Endothelial cell of umbilical vein (primary cell): ENCODE measurements at regions not wholly inside any gene's neighbourhood (a gene's known extent, or its start where the extent isn't known, plus 50 kb on each side); places are given as distances from the start of the nearest gene placed in this dataset.

Experiments used
- CTCF ChIP-seq, 2 donors: IDR thresholded peaks; 1 replicate in 1 of 2; 2 replicates in 1 of 2; pipeline ENCODE4 v1.5.1; 2011; ENCODE audit warnings: low read length in 2 of 2, mild to moderate bottlenecking in 2 of 2, moderate library complexity in 2 of 2, control low read depth in 1 of 2, inconsistent platforms in 1 of 2, low read depth in 1 of 2; ENCODE audit not compliant: insufficient read depth in 1 of 2; ENCODE audit errors: extremely low read depth in 1 of 2
- EZH2 ChIP-seq: IDR thresholded peaks from 2 replicates; pipeline ENCODE4 v1.6.1; 2012; ENCODE audit warnings: borderline replicate concordance, low read depth, mild to moderate bottlenecking, moderate library complexity, low read length, inconsistent platforms; ENCODE audit not compliant: severe bottlenecking
- FOS ChIP-seq: IDR thresholded peaks from 2 replicates; pipeline ENCODE4 v1.6.1; 2011; ENCODE audit warnings: mild to moderate bottlenecking, low read length, moderate library complexity, borderline replicate concordance; ENCODE audit not compliant: insufficient read depth
- JUN ChIP-seq: IDR thresholded peaks from 2 replicates; pipeline ENCODE4 v1.6.1; 2011; ENCODE audit warnings: borderline replicate concordance, low read depth; ENCODE audit not compliant: insufficient read length, insufficient read depth
- MYC ChIP-seq: IDR thresholded peaks from one replicate; pipeline ENCODE4 v1.6.1; 2011; ENCODE audit warnings: mild to moderate bottlenecking, low read depth, low read length
- POLR2A ChIP-seq: IDR thresholded peaks from 2 replicates; pipeline ENCODE4 v1.6.1; 2012; ENCODE audit warnings: low read depth, mild to moderate bottlenecking, control low read depth, low read length
- POLR2AphosphoS5 ChIP-seq: IDR thresholded peaks from 2 replicates; pipeline ENCODE4 v1.6.1; 2012; ENCODE audit warnings: low read depth, mild to moderate bottlenecking, control low read depth, low read length, moderate library complexity; ENCODE audit not compliant: insufficient read depth
- TF ChIP-seq, protein P1 (sequence below): IDR thresholded peaks from 2 replicates; pipeline ENCODE4 v1.6.1; 2011; ENCODE audit not compliant: insufficient read depth, insufficient read length

GRCh38 chr7:24341691-24342413 is 57.9 kb downstream of the NPY start:
- TF ChIP-seq POLR2A: no peak
- no peak for TF ChIP-seq CTCF (IDR thresholded peaks at IDR 0.05; ENCODE audit: extremely low read depth in 1 of 2, insufficient read depth in 1 of 2, low read depth in 1 of 2, low read length in 2 of 2)
- TF ChIP-seq, protein P1, sequence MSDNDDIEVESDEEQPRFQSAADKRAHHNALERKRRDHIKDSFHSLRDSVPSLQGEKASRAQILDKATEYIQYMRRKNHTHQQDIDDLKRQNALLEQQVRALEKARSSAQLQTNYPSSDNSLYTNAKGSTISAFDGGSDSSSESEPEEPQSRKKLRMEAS: no peak
- no peak for TF ChIP-seq EZH2
- no peak for TF ChIP-seq POLR2AphosphoS5
- no peak for TF ChIP-seq MYC
- no peak for TF ChIP-seq JUN
- TF ChIP-seq FOS: no peak
